HG02970 (cell line): ENCODE measurements at regions not wholly inside any gene's neighbourhood (a gene's known extent, or its start where the extent isn't known, plus 50 kb on each side); places are given as distances from the start of the nearest gene placed in this dataset.

Experiments used
- ATAC-seq: cut with Tn5 transposase; IDR thresholded peaks from one replicate; pipeline ENCODE4 v1.9.1; 2021; ENCODE audit warnings: mild to moderate bottlenecking, moderate library complexity, moderate number of reproducible peaks; ENCODE audit not compliant: unreplicated experiment, low FRiP score

- peak; percentile 97 for ATAC-seq
These were observed 66.2 kb downstream of the PTGER2 start for GRCh38 chr14:52380294-52380693.
